ENCODE measurements at regions not wholly inside any gene's neighbourhood (a gene's known extent, or its start where the extent isn't known, plus 50 kb on each side); places are given as distances from the start of the nearest gene placed in this dataset.

- TF ChIP-seq CTCF (IDR thresholded peaks at IDR 0.05; ENCODE audit: insufficient read depth, low read length, poor library complexity, severe bottlenecking) = no peak
- Histone ChIP-seq H3K36me3 (ENCODE audit: control insufficient read depth, insufficient read depth, low read length) (no peaks in the 10 kb centered on the region), H3K4me3 (ENCODE audit: low read depth, low read length) (no peak overlapping the region), H3K27me3 (ENCODE audit: control insufficient read depth, insufficient read depth, low read length) (peaks cover 4% of the 10 kb centered on the region)
- no peak for DNase-seq (ENCODE audit: low read depth)
These were observed 391.8 kb upstream of the SULF2 start for GRCh38 chr20:48177058-48177457.

GRCh38 chr20:48176139-48176538 is 390.9 kb upstream of the SULF2 start:
- Histone ChIP-seq H3K4me3 (ENCODE audit: low read depth, low read length) (no peak overlapping the region), H3K36me3 (ENCODE audit: control insufficient read depth, insufficient read depth, low read length) (no peaks in the 10 kb centered on the region), H3K27me3 (ENCODE audit: control insufficient read depth, insufficient read depth, low read length) (peaks cover 4% of the 10 kb centered on the region)
- no peak for DNase-seq (ENCODE audit: low read depth)
- TF ChIP-seq CTCF (IDR thresholded peaks at IDR 0.05; ENCODE audit: insufficient read depth, low read length, poor library complexity, severe bottlenecking) = no peak

GRCh38 chr20:48175261-48175660 is 390.0 kb upstream of the SULF2 start:
- no peak for DNase-seq (ENCODE audit: low read depth)
- Histone ChIP-seq H3K27me3 (ENCODE audit: control insufficient read depth, insufficient read depth, low read length) (peaks cover 4% of the 10 kb centered on the region), H3K4me3 (ENCODE audit: low read depth, low read length) (no peak overlapping the region), H3K36me3 (ENCODE audit: control insufficient read depth, insufficient read depth, low read length) (no peaks in the 10 kb centered on the region)
- TF ChIP-seq CTCF (IDR thresholded peaks at IDR 0.05; ENCODE audit: insufficient read depth, low read length, poor library complexity, severe bottlenecking) = no peak

- no peak for TF ChIP-seq CTCF (IDR thresholded peaks at IDR 0.05; ENCODE audit: insufficient read depth, low read length, poor library complexity, severe bottlenecking)
- no peak for DNase-seq (ENCODE audit: low read depth)
- H3K4me3 ChIP-seq (ENCODE audit: low read depth, low read length) = no peak overlapping the region
- H3K36me3 ChIP-seq (ENCODE audit: control insufficient read depth, insufficient read depth, low read length) = no peaks in the 10 kb centered on the region
- peaks cover 4% of the 10 kb centered on the region for H3K27me3 ChIP-seq (ENCODE audit: control insufficient read depth, insufficient read depth, low read length)
These were observed 387.0 kb upstream of the SULF2 start for GRCh38 chr20:48172357-48172702.

GRCh38 chr20:48171626-48172356 is 386.5 kb upstream of the SULF2 start:
- DNase-seq (ENCODE audit: low read depth) = no peak
- TF ChIP-seq CTCF (IDR thresholded peaks at IDR 0.05; ENCODE audit: insufficient read depth, low read length, poor library complexity, severe bottlenecking) = no peak
- no peaks in the 10 kb centered on the region for H3K36me3 ChIP-seq (ENCODE audit: control insufficient read depth, insufficient read depth, low read length)
- peaks cover 4% of the 10 kb centered on the region for H3K27me3 ChIP-seq (ENCODE audit: control insufficient read depth, insufficient read depth, low read length)
- H3K4me3 ChIP-seq (ENCODE audit: low read depth, low read length) = no peak overlapping the region

GRCh38 chr20:48171071-48171470 is 385.8 kb upstream of the SULF2 start:
- no peak for TF ChIP-seq CTCF (IDR thresholded peaks at IDR 0.05; ENCODE audit: insufficient read depth, low read length, poor library complexity, severe bottlenecking)
- no peak overlapping the region for H3K4me3 ChIP-seq (ENCODE audit: low read depth, low read length)
- no peaks in the 10 kb centered on the region for H3K36me3 ChIP-seq (ENCODE audit: control insufficient read depth, insufficient read depth, low read length)
- H3K27me3 ChIP-seq (ENCODE audit: control insufficient read depth, insufficient read depth, low read length) = peaks cover 4% of the 10 kb centered on the region
- DNase-seq (ENCODE audit: low read depth) = no peak
